AG08395 (cell line): ENCODE measurements at regions not wholly inside any gene's neighbourhood (a gene's known extent, or its start where the extent isn't known, plus 50 kb on each side); places are given as distances from the start of the nearest gene placed in this dataset.
"Not testable (repeated sequence)": the region's sequence is repeated elsewhere in the genome, so short reads cannot be mapped to it uniquely, and the experiment has no call there.

Source experiments
- DNase-seq: peaks from one replicate; pipeline ENCODE4 v3.0.0; 2012; ENCODE audit warnings: mixed read lengths, low spot score

- no peak for DNase-seq
Observed at GRCh38 chr3:88947013-88947412, 160.4 kb upstream of the EPHA3 start.

- DNase-seq: no peak
Observed at GRCh38 chr3:88954853-88955252, 152.6 kb upstream of the EPHA3 start.

GRCh38 chr3:88955274-88955673 lies 152.1 kb upstream of the EPHA3 start:
- no peak for DNase-seq

- DNase-seq: peak; percentile 75
Observed at GRCh38 chr3:88957711-88958439, 149.5 kb upstream of the EPHA3 start.

- no peak for DNase-seq
Observed at GRCh38 chr3:88960019-88960418, 147.4 kb upstream of the EPHA3 start.

- DNase-seq: no peak
Observed at GRCh38 chr3:88963003-88963402, 144.4 kb upstream of the EPHA3 start.

- no peak for DNase-seq
Observed at GRCh38 chr3:88979760-88980159, 127.7 kb upstream of the EPHA3 start.

GRCh38 chr3:88983458-88983857 lies 124.0 kb upstream of the EPHA3 start:
- DNase-seq: no peak

- DNase-seq: no peak
Observed at GRCh38 chr3:88984256-88984655, 123.2 kb upstream of the EPHA3 start.

GRCh38 chr3:88984832-88985231 lies 122.6 kb upstream of the EPHA3 start:
- no peak for DNase-seq

GRCh38 chr3:88985491-88985890 lies 121.9 kb upstream of the EPHA3 start:
- DNase-seq: no peak

GRCh38 chr3:88986834-88987233 lies 120.6 kb upstream of the EPHA3 start:
- peak; percentile 43 for DNase-seq

GRCh38 chr3:88987776-88988175 lies 119.6 kb upstream of the EPHA3 start:
- no peak for DNase-seq

- no peak for DNase-seq
Observed at GRCh38 chr3:88988906-88989305, 118.5 kb upstream of the EPHA3 start.

- DNase-seq: peak; percentile 15
Observed at GRCh38 chr3:88991496-88991895, 115.9 kb upstream of the EPHA3 start.

- DNase-seq: no peak
Observed at GRCh38 chr3:88996691-88997090, 110.7 kb upstream of the EPHA3 start.

- no peak for DNase-seq
Observed at GRCh38 chr3:88997260-88997659, 110.2 kb upstream of the EPHA3 start.

- no peak for DNase-seq
Observed at GRCh38 chr3:89000886-89001285, 106.5 kb upstream of the EPHA3 start.

- no peak for DNase-seq
Observed at GRCh38 chr3:89002191-89002590, 105.2 kb upstream of the EPHA3 start.

GRCh38 chr3:89013536-89013935 lies 93.9 kb upstream of the EPHA3 start:
- DNase-seq: no peak

- DNase-seq: no peak
Observed at GRCh38 chr3:89017531-89017930, 89.9 kb upstream of the EPHA3 start.

- DNase-seq: peak; percentile 57
Observed at GRCh38 chr3:89025185-89025584, 82.2 kb upstream of the EPHA3 start.

GRCh38 chr3:89032346-89033013 lies 74.9 kb upstream of the EPHA3 start:
- no peak for DNase-seq

- not testable (repeated sequence) for DNase-seq
Observed at GRCh38 chr3:89034723-89035122, 72.7 kb upstream of the EPHA3 start.
